ENCODE measurements at regions not wholly inside any gene's neighbourhood (a gene's known extent, or its start where the extent isn't known, plus 50 kb on each side); places are given as distances from the start of the nearest gene placed in this dataset.

GRCh38 chr11:41963406-41963805 is 504.0 kb upstream of the LRRC4C start:
- TF ChIP-seq, protein P1, sequence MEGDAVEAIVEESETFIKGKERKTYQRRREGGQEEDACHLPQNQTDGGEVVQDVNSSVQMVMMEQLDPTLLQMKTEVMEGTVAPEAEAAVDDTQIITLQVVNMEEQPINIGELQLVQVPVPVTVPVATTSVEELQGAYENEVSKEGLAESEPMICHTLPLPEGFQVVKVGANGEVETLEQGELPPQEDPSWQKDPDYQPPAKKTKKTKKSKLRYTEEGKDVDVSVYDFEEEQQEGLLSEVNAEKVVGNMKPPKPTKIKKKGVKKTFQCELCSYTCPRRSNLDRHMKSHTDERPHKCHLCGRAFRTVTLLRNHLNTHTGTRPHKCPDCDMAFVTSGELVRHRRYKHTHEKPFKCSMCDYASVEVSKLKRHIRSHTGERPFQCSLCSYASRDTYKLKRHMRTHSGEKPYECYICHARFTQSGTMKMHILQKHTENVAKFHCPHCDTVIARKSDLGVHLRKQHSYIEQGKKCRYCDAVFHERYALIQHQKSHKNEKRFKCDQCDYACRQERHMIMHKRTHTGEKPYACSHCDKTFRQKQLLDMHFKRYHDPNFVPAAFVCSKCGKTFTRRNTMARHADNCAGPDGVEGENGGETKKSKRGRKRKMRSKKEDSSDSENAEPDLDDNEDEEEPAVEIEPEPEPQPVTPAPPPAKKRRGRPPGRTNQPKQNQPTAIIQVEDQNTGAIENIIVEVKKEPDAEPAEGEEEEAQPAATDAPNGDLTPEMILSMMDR (IDR thresholded peaks at IDR 0.05): no peak
- no peak for TF ChIP-seq POLR2A (IDR thresholded peaks at IDR 0.05)

All from esophagus squamous epithelium (tissue), 4 donors.